Left ventricle myocardium inferior (tissue), 1 donor: ENCODE measurements at regions not wholly inside any gene's neighbourhood (a gene's known extent, or its start where the extent isn't known, plus 50 kb on each side); places are given as distances from the start of the nearest gene placed in this dataset.

ENCODE experiments used
- DNase-seq: peaks from one replicate; pipeline ENCODE4 v3.0.0-alpha.2; 2020
- H3K27ac ChIP-seq: fragments of 200-600 bp; replicated peaks from 2 replicates; pipeline ENCODE4 v1.8.0; 2021
- H3K27me3 ChIP-seq: fragments of 200-600 bp; 2 replicates; pipeline ENCODE4 v1.8.0; 2021; ENCODE audit warnings: low read depth
- H3K36me3 ChIP-seq: fragments of 200-600 bp; 2 replicates; pipeline ENCODE4 v1.8.0; 2021
- H3K4me1 ChIP-seq: fragments of 200-600 bp; 2 replicates; pipeline ENCODE4 v1.8.0; 2021
- H3K4me3 ChIP-seq: fragments of 200-600 bp; 2 replicates; pipeline ENCODE4 v1.8.0; 2021; ENCODE audit warnings: mild to moderate bottlenecking, moderate library complexity
- H3K9me3 ChIP-seq: fragments of 200-600 bp; replicated peaks from 2 replicates; pipeline ENCODE4 v1.8.0; 2021
- CTCF ChIP-seq: fragments of 200-600 bp; IDR thresholded peaks from 2 replicates; pipeline ENCODE4 v1.8.0; 2021; ENCODE audit warnings: antibody characterized with exemption, mild to moderate bottlenecking, borderline replicate concordance
- intact Hi-C: fragments of 100-400 bp; cut with micrococcal nuclease; formaldehyde crosslinking; loops from one replicate; pipeline ENCODE4 v1.11.0; 2022
- donor health status: DM: no; HTN: yes; CAD: no; lungs with severe emphysema.

GRCh38 chr18:6465281-6465680 is 50.6 kb upstream of the L3MBTL4 start:
- intact Hi-C loops: no loop called here
- no peak overlapping the region for H3K27ac ChIP-seq
- H3K36me3 ChIP-seq: no peaks in the 10 kb centered on the region
- no peak for TF ChIP-seq CTCF
- no peak for DNase-seq
- no peaks in the 10 kb centered on the region for H3K4me1 ChIP-seq
- H3K9me3 ChIP-seq: peaks cover 16% of the 10 kb centered on the region
- no peak overlapping the region for H3K4me3 ChIP-seq
- H3K27me3 ChIP-seq: peaks cover 4% of the 10 kb centered on the region

- no peak for TF ChIP-seq CTCF
- no peak for DNase-seq
- Histone ChIP-seq H3K9me3 (no peaks in the 10 kb centered on the region), H3K36me3 (no peaks in the 10 kb centered on the region), H3K27me3 (peaks cover 17% of the 10 kb centered on the region), H3K27ac (no peak overlapping the region), H3K4me1 (peaks cover 6% of the 10 kb centered on the region), H3K4me3 (no peak overlapping the region)
- intact Hi-C loops: no loop called here
These were observed 61.5 kb upstream of the L3MBTL4 start for GRCh38 chr18:6476190-6476589.

GRCh38 chr18:6476880-6477279 is 62.2 kb upstream of the L3MBTL4 start:
- no peak for DNase-seq
- intact Hi-C loops: no loop called here
- Histone ChIP-seq H3K4me1 (peaks cover 6% of the 10 kb centered on the region), H3K4me3 (no peak overlapping the region), H3K27ac (no peak overlapping the region), H3K36me3 (no peaks in the 10 kb centered on the region), H3K9me3 (no peaks in the 10 kb centered on the region), H3K27me3 (peaks cover 16% of the 10 kb centered on the region)
- no peak for TF ChIP-seq CTCF

- no peak overlapping the region for H3K27ac ChIP-seq
- DNase-seq: no peak
- H3K36me3 ChIP-seq: no peaks in the 10 kb centered on the region
- no peaks in the 10 kb centered on the region for H3K9me3 ChIP-seq
- intact Hi-C loops: no loop called here
- TF ChIP-seq CTCF: no peak
- no peak overlapping the region for H3K4me3 ChIP-seq
- H3K4me1 ChIP-seq: peaks cover 10% of the 10 kb centered on the region
- H3K27me3 ChIP-seq: peaks cover 6% of the 10 kb centered on the region
These were observed 63.4 kb upstream of the L3MBTL4 start for GRCh38 chr18:6478121-6478520.

GRCh38 chr18:6479699-6480098 is 65.0 kb upstream of the L3MBTL4 start:
- peaks cover 3% of the 10 kb centered on the region for H3K27me3 ChIP-seq
- H3K36me3 ChIP-seq: no peaks in the 10 kb centered on the region
- no peak overlapping the region for H3K4me3 ChIP-seq
- H3K4me1 ChIP-seq: peaks cover 10% of the 10 kb centered on the region
- intact Hi-C loops: loop anchor here (10.0 kb wide), 1 partner anchor 595 kb away; no protein-coding TSS in a partner anchor
- no peak overlapping the region for H3K27ac ChIP-seq
- no peak for TF ChIP-seq CTCF
- no peak for DNase-seq
- H3K9me3 ChIP-seq: no peaks in the 10 kb centered on the region
